Fibroblast of pulmonary artery (primary cell): ENCODE measurements at regions not wholly inside any gene's neighbourhood (a gene's known extent, or its start where the extent isn't known, plus 50 kb on each side); places are given as distances from the start of the nearest gene placed in this dataset.

Source experiments
- DNase-seq: peaks from one replicate; pipeline ENCODE4 v3.0.0-alpha.2; 2010; ENCODE audit warnings: low read depth
- H3K4me3 ChIP-seq: replicated peaks from 2 replicates; pipeline ENCODE4 v1.5.1; 2011; ENCODE audit warnings: low read depth, mild to moderate bottlenecking, control low read depth, low read length, moderate library complexity
- TF ChIP-seq, protein P1 (sequence below): IDR thresholded peaks from 2 replicates; pipeline ENCODE4 v1.5.1; 2011; ENCODE audit warnings: mild to moderate bottlenecking, control low read depth, low read length, inconsistent platforms; ENCODE audit errors: missing control alignments

DNA sequence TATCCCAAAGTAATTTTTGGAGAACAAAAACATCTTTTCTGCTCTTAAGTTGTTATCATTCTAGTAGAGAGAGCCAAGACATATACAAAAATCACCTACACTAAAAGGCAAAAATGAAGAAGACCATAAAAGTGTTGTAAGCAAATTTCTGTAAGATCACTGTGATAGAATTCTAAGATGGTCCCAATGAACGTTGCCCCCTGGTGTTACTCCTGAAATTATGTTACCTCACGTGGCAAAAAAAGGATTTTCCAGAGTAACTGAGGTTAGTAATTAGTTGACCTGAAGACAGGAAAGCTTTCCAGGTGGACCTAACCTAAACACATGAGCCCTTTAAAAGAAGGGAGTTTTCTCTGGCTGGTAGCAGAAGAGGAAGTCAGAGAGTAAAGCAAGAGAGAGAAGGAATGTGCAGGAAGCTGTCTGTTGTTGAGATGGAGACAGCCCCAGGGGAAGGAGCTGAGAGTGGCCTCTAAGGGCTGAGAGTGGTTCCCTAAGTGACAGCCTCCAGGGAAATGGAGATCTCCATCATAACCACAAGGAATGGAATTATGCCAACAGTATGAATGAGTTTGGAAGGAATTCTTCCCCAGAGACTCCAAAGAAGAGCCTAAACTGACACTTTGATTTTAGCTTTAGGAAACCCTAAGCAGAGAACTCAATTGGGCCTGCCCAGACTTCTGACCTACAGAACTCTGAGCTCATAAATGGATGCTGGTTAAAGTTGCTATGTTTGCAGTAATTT lies 205.9 kb downstream of the CD47 start:
- no peak overlapping the region for H3K4me3 ChIP-seq
- TF ChIP-seq, protein P1, sequence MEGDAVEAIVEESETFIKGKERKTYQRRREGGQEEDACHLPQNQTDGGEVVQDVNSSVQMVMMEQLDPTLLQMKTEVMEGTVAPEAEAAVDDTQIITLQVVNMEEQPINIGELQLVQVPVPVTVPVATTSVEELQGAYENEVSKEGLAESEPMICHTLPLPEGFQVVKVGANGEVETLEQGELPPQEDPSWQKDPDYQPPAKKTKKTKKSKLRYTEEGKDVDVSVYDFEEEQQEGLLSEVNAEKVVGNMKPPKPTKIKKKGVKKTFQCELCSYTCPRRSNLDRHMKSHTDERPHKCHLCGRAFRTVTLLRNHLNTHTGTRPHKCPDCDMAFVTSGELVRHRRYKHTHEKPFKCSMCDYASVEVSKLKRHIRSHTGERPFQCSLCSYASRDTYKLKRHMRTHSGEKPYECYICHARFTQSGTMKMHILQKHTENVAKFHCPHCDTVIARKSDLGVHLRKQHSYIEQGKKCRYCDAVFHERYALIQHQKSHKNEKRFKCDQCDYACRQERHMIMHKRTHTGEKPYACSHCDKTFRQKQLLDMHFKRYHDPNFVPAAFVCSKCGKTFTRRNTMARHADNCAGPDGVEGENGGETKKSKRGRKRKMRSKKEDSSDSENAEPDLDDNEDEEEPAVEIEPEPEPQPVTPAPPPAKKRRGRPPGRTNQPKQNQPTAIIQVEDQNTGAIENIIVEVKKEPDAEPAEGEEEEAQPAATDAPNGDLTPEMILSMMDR: peak; percentile 22
- peak; percentile 80 for DNase-seq

DNA sequence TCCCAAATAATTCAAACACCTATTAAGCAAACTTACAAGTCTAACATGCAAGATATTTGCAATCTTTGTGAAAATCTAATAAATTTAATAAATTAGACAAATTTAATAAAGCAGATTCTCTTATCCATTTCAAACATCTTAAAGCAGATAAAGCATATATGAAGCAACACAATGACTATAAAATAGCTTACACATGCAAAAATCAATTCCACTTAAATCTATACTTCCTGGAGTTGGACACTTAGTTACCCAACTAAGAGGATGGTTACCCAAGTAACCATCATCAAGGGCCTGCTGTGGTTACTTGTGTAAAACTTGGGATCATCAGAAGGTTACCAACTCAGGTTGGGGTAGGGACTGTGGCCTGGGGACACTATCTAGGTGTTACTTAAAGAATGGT lies 206.8 kb downstream of the CD47 start:
- TF ChIP-seq, protein P1: no peak
- DNase-seq: no peak
- H3K4me3 ChIP-seq: no peak overlapping the region

DNA sequence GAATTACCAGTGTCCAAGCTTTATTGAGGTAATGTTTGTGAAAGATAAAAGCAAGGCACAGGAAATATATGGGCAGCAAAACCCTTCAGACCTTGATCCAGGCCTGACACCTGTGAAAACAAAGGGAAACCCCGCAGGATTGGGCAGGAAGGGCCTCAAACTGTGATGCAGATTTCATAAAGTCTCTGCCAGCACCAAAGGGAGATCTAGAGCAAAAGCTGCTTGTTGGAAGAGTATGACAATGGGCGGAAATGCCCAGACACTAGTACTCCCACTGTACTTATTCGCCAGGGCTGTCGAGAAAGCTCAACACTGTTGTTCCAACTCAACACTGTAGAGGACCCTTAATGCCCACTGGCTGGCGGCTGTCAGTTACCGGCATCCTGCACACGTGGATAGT lies 207.9 kb downstream of the CD47 start:
- DNase-seq: no peak
- TF ChIP-seq, protein P1: no peak
- H3K4me3 ChIP-seq: no peak overlapping the region

DNA sequence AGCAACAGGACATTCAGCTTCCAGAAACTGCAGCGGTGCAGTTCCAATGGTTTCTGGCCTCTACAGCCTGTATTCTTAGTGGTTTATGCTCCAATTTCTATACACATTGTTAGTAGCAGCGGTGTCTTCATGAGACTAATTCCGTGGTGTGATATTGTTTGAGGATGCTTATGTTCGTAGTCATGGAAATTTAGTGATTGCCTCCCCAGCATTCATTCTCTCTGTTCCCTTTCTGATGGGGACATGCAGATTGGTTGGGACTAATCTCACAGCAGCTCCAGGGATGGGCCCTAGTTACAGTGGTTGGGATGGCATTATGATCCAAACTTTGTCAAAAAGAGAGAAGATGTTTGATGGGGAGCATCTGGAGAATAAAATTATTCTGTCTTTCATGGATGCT lies 208.6 kb downstream of the CD47 start:
- no peak for DNase-seq
- TF ChIP-seq, protein P1: no peak
- H3K4me3 ChIP-seq: no peak overlapping the region

DNA sequence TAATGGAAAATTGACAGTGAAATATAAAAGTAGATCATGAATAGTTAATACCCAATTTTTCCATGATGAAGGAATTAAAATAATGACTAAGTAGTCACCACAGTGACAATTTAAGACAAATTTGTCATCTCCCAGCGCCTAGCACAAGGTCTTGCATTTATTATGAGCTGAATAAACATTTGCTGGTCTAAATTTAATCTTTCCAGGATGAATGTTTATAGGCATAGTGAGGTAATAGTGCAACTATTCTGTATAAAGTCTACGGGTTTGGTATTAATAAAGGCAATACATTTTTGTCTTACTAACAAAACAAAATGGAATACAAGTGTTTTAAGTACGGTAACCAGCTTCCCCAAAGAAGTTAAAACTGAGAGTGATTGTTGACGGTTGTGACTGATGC lies 209.3 kb downstream of the CD47 start:
- TF ChIP-seq, protein P1: no peak
- DNase-seq: no peak
- no peak overlapping the region for H3K4me3 ChIP-seq

DNA sequence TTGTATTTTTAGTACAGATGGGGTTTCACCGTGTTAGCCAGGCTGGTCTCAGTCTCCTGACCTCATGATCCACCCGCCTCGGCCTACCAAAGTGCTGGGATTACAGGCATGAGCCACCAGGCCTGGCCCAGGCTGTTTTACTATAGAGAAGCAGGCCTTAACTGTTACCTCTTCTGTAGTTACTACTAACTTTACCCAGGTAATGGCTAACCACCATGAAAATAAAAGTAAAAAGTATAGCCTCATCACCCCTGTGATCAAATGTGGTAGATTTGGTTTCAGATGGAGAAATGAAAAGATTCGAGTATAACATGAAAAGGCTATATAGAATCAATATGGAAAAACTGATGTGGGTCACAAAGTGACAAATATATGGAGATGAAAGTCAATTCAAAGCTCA lies 210.1 kb downstream of the CD47 start:
- H3K4me3 ChIP-seq: no peak overlapping the region
- DNase-seq: no peak
- TF ChIP-seq, protein P1: no peak

DNA sequence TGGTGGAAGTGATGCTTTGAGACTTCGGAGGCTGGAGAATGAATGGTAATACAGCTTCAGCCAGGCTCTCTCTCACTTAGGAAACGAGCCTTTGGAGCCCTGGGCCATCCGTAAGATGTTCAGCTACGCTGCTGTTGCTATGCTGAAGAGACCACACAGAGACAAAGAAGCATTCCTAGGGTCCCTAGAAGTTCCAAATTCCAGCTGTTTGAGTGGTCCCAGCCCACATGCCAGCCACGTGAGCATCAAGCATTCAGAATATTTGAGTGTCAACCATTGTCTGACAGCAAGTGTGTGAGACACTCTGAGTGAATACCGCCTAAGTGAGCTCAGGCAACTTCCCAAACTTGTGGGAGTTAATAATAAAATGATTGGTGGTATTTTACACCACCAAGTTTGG lies 212.9 kb downstream of the CD47 start:
- no peak for DNase-seq
- TF ChIP-seq, protein P1: no peak
- no peak overlapping the region for H3K4me3 ChIP-seq
